DOHH2 (cell line): ENCODE measurements at regions not wholly inside any gene's neighbourhood (a gene's known extent, or its start where the extent isn't known, plus 50 kb on each side); places are given as distances from the start of the nearest gene placed in this dataset.

Experiments used
- H3F3A ChIP-seq: fragments of 200-600 bp; sonication (generic), shearing (Covaris generic); 2 replicates; pipeline ENCODE4 v1.6.0; 2016; ENCODE audit warnings: antibody characterized with exemption, mild to moderate bottlenecking; ENCODE audit not compliant: control insufficient read depth, insufficient read depth
- H3K27ac ChIP-seq: fragments of 200-600 bp; sonication (generic); 2 replicates; pipeline ENCODE4 v1.5.1; 2014; ENCODE audit warnings: low read depth, mild to moderate bottlenecking, low read length, moderate library complexity
- H3K27me3 ChIP-seq: fragments of 200-600 bp; sonication (generic); 2 replicates; pipeline ENCODE4 v1.6.1; 2014; ENCODE audit warnings: mild to moderate bottlenecking, low read length, mixed read lengths; ENCODE audit not compliant: control insufficient read depth
- H3K36me3 ChIP-seq: fragments of 200-600 bp; sonication (generic); 2 replicates; pipeline ENCODE4 v1.6.1; 2014; ENCODE audit warnings: mild to moderate bottlenecking, low read length, moderate library complexity, mixed read lengths; ENCODE audit not compliant: control insufficient read depth
- H3K4me1 ChIP-seq: fragments of 200-600 bp; sonication (generic); 2 replicates; pipeline ENCODE4 v1.6.1; 2014; ENCODE audit warnings: mild to moderate bottlenecking, low read length, mixed read lengths; ENCODE audit not compliant: control insufficient read depth
- H3K4me2 ChIP-seq: fragments of 200-600 bp; sonication (generic); 2 replicates; pipeline ENCODE4 v1.6.0; 2014; ENCODE audit warnings: mild to moderate bottlenecking, low read length, moderate library complexity
- H3K4me3 ChIP-seq: fragments of 200-600 bp; sonication (generic); 2 replicates; pipeline ENCODE4 v1.5.1; 2014; ENCODE audit warnings: mild to moderate bottlenecking, low read length, mixed read lengths
- H3K79me2 ChIP-seq: fragments of 200-600 bp; sonication (generic); 2 replicates; pipeline ENCODE4 v1.6.1; 2014; ENCODE audit warnings: mild to moderate bottlenecking, low read length, mixed read lengths; ENCODE audit not compliant: control insufficient read depth
- H3K9me2 ChIP-seq: fragments of 200-600 bp; sonication (generic); replicated peaks from 2 replicates; pipeline ENCODE4 v1.6.1; 2014; ENCODE audit warnings: mild to moderate bottlenecking, low read length, mixed read lengths; ENCODE audit not compliant: control insufficient read depth
- H3K9me3 ChIP-seq: fragments of 200-600 bp; sonication (generic); 2 replicates; pipeline ENCODE4 v1.6.1; 2014; ENCODE audit warnings: antibody characterized with exemption, low read length, mixed read lengths; ENCODE audit not compliant: control insufficient read depth, insufficient read depth
- H4K20me1 ChIP-seq: fragments of 200-600 bp; sonication (generic); 2 replicates; pipeline ENCODE4 v1.6.0; 2014; ENCODE audit warnings: low read depth, mild to moderate bottlenecking, antibody characterized with exemption, low read length, moderate library complexity; ENCODE audit not compliant: control insufficient read depth, insufficient read depth
- EZH2phosphoT487 ChIP-seq: fragments of 200-600 bp; sonication (generic); IDR thresholded peaks from 2 replicates; pipeline ENCODE4 v1.6.1; 2017; ENCODE audit warnings: borderline replicate concordance, mild to moderate bottlenecking, antibody characterized with exemption, low read length, moderate library complexity, mixed read lengths
- TF ChIP-seq, protein P1 (sequence below): fragments of 200-600 bp; sonication (generic); IDR thresholded peaks from one replicate; pipeline ENCODE4 v1.5.1; 2014; ENCODE audit warnings: antibody characterized with exemption, mild to moderate bottlenecking, low read depth, low read length; ENCODE audit not compliant: poor library complexity, severe bottlenecking

DNA sequence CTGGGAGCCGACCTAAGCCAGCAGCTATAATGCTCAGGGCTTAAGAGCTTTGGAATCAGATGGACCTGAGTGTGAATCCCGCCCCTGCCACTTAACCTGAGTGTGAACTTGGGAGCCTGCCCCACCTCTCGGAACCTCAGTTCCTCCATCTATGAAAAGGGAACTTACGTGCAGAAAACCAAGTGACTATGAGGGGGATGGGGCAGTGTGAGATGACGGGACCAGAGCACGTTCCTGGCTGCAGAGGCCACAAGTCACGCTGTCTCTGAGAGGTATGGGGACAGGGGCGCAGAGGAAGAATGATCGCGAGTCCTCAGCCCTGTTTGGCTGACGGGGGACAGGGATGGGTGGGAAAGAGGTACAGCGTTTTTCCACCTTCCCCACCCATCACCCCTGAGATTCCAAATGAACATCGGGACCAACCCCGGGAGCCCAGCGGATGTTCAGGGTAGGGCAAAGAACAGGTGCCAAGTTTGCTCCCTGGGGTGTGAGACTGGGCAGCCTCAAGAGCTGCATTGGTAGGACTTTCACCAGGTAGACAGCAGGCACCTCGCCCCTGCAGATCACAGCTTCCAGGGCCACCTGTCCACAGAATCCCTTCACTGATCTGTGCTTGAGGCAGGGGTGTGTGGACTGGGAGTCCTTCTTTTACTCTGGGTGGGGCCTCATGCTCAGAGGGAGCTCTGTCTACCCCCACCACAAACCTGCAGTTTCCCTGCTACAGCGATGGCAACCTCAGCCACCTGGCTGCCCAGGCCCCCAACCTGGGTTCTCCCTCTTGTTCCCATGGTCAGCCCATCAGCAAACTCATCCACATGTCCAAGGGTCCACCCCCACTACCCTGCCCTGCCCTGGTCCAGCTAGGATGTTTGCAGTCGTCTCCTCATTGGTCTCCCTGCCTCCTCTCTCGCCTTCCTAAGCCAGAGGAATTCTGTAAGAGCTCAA is 85.8 kb downstream of the CEBPB start:
- Histone ChIP-seq H3K4me3 (no peak overlapping the region), H3K9me2 (no peaks in the 10 kb centered on the region), H3K27ac (no peak overlapping the region), H3K27me3 (peaks cover 20% of the 10 kb centered on the region), H3F3A (no peaks in the 10 kb centered on the region), H4K20me1 (no peaks in the 10 kb centered on the region), H3K79me2 (no peaks in the 10 kb centered on the region), H3K4me1 (no peaks in the 10 kb centered on the region), H3K9me3 (no peaks in the 10 kb centered on the region), H3K36me3 (no peaks in the 10 kb centered on the region), H3K4me2 (no peak overlapping the region)
- TF ChIP-seq EZH2phosphoT487: no peak
- TF ChIP-seq, protein P1, sequence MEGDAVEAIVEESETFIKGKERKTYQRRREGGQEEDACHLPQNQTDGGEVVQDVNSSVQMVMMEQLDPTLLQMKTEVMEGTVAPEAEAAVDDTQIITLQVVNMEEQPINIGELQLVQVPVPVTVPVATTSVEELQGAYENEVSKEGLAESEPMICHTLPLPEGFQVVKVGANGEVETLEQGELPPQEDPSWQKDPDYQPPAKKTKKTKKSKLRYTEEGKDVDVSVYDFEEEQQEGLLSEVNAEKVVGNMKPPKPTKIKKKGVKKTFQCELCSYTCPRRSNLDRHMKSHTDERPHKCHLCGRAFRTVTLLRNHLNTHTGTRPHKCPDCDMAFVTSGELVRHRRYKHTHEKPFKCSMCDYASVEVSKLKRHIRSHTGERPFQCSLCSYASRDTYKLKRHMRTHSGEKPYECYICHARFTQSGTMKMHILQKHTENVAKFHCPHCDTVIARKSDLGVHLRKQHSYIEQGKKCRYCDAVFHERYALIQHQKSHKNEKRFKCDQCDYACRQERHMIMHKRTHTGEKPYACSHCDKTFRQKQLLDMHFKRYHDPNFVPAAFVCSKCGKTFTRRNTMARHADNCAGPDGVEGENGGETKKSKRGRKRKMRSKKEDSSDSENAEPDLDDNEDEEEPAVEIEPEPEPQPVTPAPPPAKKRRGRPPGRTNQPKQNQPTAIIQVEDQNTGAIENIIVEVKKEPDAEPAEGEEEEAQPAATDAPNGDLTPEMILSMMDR: no peak

DNA sequence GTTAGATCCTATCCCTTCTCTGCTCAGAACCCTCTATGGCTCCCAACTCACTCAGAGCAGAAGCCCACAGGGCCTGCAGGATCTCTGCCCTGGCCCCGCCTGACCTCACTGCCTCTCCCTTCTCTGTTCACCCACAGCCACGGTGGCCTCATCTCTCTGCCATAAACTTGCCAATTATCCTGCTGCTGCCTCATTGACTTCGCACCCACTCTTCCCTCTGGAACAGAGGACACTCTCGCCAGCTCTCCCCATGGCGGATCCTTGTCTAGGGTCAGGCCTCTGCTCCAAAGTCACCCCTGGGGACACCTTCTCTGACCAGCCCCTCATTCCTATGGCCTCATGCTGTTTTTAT is 86.4 kb downstream of the CEBPB start:
- no peaks in the 10 kb centered on the region for H3K9me3 ChIP-seq
- H3K79me2 ChIP-seq: no peaks in the 10 kb centered on the region
- TF ChIP-seq EZH2phosphoT487: no peak
- TF ChIP-seq, protein P1: no peak
- H4K20me1 ChIP-seq: no peaks in the 10 kb centered on the region
- no peak overlapping the region for H3K27ac ChIP-seq
- H3K4me2 ChIP-seq: no peak overlapping the region
- H3K36me3 ChIP-seq: no peaks in the 10 kb centered on the region
- no peaks in the 10 kb centered on the region for H3K4me1 ChIP-seq
- no peaks in the 10 kb centered on the region for H3K9me2 ChIP-seq
- H3F3A ChIP-seq: no peaks in the 10 kb centered on the region
- H3K4me3 ChIP-seq: no peak overlapping the region
- peaks cover 20% of the 10 kb centered on the region for H3K27me3 ChIP-seq

DNA sequence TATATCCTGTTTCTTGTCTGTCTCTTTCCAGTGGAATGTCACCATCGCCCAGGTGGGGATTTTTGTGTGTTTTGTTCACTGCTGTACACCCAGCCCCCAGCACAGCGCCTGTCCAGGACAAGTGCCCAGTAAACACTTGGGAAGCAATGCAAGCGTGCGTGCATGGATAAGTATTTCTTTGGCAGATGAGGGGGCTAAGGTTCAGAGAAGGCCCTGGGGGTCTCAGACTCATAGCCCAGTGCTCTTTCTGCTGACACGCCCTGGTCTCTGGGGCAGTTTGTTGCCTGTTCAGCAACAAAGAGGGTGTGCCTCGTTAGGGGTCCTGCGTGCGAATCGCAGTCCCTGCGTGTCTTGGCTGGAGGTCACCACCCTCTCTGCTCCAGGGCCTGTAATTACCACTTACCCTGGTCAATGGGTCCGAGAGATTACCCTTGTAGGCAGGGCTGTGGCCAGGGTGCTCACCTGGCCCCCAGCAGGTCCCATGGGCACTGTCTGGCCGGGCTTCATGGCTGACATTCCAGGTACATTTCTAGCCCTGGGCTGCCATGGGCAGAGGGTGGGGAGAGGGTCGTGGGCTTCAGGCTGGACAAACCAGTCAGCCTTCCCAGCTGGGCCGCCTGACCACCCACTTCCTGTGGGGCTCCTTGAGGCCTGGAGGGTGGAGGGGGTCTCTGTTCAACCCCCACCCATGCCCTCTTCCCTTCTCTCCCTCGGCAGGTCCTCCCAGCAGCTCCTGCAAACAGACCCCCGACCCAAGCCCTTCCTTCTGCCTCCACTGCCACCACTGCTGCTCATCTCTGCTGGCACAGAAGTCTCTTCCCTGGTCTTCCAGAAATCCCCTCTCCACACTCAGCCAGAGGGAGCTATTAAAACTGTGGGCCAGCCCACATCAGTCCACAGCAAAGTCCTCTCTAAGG is 87.1 kb downstream of the CEBPB start:
- Histone ChIP-seq H3K4me2 (no peak overlapping the region), H3F3A (no peaks in the 10 kb centered on the region), H3K4me1 (no peaks in the 10 kb centered on the region), H3K27me3 (peaks cover 20% of the 10 kb centered on the region), H4K20me1 (no peaks in the 10 kb centered on the region), H3K4me3 (no peak overlapping the region), H3K79me2 (no peaks in the 10 kb centered on the region), H3K9me3 (no peaks in the 10 kb centered on the region), H3K36me3 (no peaks in the 10 kb centered on the region), H3K9me2 (no peaks in the 10 kb centered on the region), H3K27ac (no peak overlapping the region)
- TF ChIP-seq, protein P1: no peak
- no peak for TF ChIP-seq EZH2phosphoT487
